HCT116 (cell line): ENCODE measurements at regions not wholly inside any gene's neighbourhood (a gene's known extent, or its start where the extent isn't known, plus 50 kb on each side); places are given as distances from the start of the nearest gene placed in this dataset.

Experiments used
- ATAC-seq: fragments of 200-7000 bp; cut with Tn5 transposase; 2 replicates; pipeline ENCODE4 v1.9.1; 2020; ENCODE audit warnings: mild to moderate bottlenecking, moderate library complexity
- BruUV-seq: library from RNA; stranded (reverse); fragments of 400-500 nt; replicated peaks from 2 replicates; lab custom pipeline; 2021; lab: Mats Ljungman, UMichigan
- CTCF ChIA-PET: fragments of 300-600 bp; sonication (Branson Sonifier 250); formaldehyde crosslinking; loops from one replicate; lab custom pipeline; 2021; ENCODE audit warnings: antibody characterized with exemption; lab: Charles Lee
- POLR2A ChIA-PET: fragments of 300-600, 350-600 bp; sonication (Branson Sonifier 250); formaldehyde crosslinking; loops from one replicate; lab custom pipeline; 2021; ENCODE audit warnings: antibody characterized with exemption; lab: Charles Lee
- RAD21 ChIA-PET, 2 experiments: fragments of 300-600 bp; sonication (Branson Sonifier 250); formaldehyde crosslinking; loops; one replicate each; lab custom pipeline; 2023; ENCODE audit warnings: low total read pairs in 2 of 2; ENCODE audit not compliant: uncharacterized antibody in 2 of 2, unreplicated experiment in 2 of 2, low non-redundant PET in 1 of 2; lab: Charles Lee
- DNase-seq: peaks from one replicate; pipeline ENCODE4 v3.0.0-alpha.2; 2010; ENCODE audit warnings: low read depth, low spot score
- H2AFZ ChIP-seq: fragments of 200-600 bp; shearing (Covaris generic), sonication (generic); 2 replicates; pipeline ENCODE4 v1.6.1; 2017; ENCODE audit warnings: low read depth, mixed run types, mixed read lengths, antibody characterized with exemption, low read length; ENCODE audit not compliant: poor library complexity, severe bottlenecking
- H3K27ac ChIP-seq: 2 replicates; pipeline ENCODE4 v1.5.1; 2012; ENCODE audit warnings: low read depth, low read length
- H3K27me3 ChIP-seq: fragments of 200-600 bp; sonication (generic); 2 replicates; pipeline ENCODE4 v1.6.1; 2016; ENCODE audit warnings: mixed run types, low read length, mixed read lengths; ENCODE audit not compliant: insufficient read depth
- H3K36me3 ChIP-seq, 2 experiments: fragments of 200-500 bp in 1 of 2; fragments of 200-600 bp in 1 of 2; sonication (Bioruptor generic) in 1 of 2; sonication (generic) in 1 of 2; 2 replicates each; pipeline versions ENCODE4 v1.5.1 to v1.6.1; 2014 to 2016; ENCODE audit warnings: low read length in 2 of 2, inconsistent platforms in 1 of 2, mixed read lengths in 1 of 2, mixed run types in 1 of 2; ENCODE audit not compliant: insufficient read depth in 2 of 2, control insufficient read depth in 1 of 2
- H3K4me1 ChIP-seq, 2 experiments: fragments of 200-600 bp in 1 of 2; sonication (generic) in 1 of 2; 2 replicates each; pipeline versions ENCODE4 v1.5.1 to v1.6.1; 2012 to 2017; ENCODE audit warnings: low read length in 2 of 2, inconsistent platforms in 1 of 2, mild to moderate bottlenecking in 1 of 2, mixed read lengths in 1 of 2, mixed run types in 1 of 2, moderate library complexity in 1 of 2; ENCODE audit not compliant: insufficient read depth in 2 of 2, control insufficient read depth in 1 of 2
- H3K4me2 ChIP-seq: fragments of 200-600 bp; sonication (generic); 2 replicates; pipeline ENCODE4 v1.6.1; 2017; ENCODE audit warnings: mixed run types, low read length, mixed read lengths
- H3K4me3 ChIP-seq, 2 experiments: fragments of 200-600 bp in 1 of 2; sonication (generic) in 1 of 2; replicated peaks in 1 of 2; 2 replicates each; pipeline ENCODE4 v1.5.1; 2011 to 2016; ENCODE audit warnings: low read length in 2 of 2, control low read depth in 1 of 2, low read depth in 1 of 2, mild to moderate bottlenecking in 1 of 2, mixed read lengths in 1 of 2, mixed run types in 1 of 2
- H3K79me2 ChIP-seq: fragments of 200-600 bp; sonication (generic); 2 replicates; pipeline ENCODE4 v1.6.1; 2017; ENCODE audit warnings: mild to moderate bottlenecking, mixed run types, low read length, moderate library complexity, mixed read lengths; ENCODE audit not compliant: insufficient read depth
- H3K9ac ChIP-seq: fragments of 200-600 bp; sonication (generic); 2 replicates; pipeline ENCODE4 v1.6.1; 2016; ENCODE audit warnings: low read length, mixed read lengths
- H3K9me2 ChIP-seq: fragments of 200-600 bp; sonication (generic), shearing (Covaris generic); 2 replicates; pipeline ENCODE4 v1.6.1; 2017; ENCODE audit warnings: mixed run types, mild to moderate bottlenecking, moderate library complexity; ENCODE audit not compliant: insufficient read depth
- H3K9me3 ChIP-seq, 2 experiments: fragments of 200-500 bp in 1 of 2; fragments of 200-600 bp in 1 of 2; sonication (Bioruptor generic) in 1 of 2; sonication (generic) in 1 of 2; 2 replicates each; pipeline ENCODE4 v1.6.1; 2014 to 2017; ENCODE audit warnings: low read length in 2 of 2, mixed read lengths in 2 of 2, inconsistent platforms in 1 of 2, low read depth in 1 of 2, mild to moderate bottlenecking in 1 of 2, mixed run types in 1 of 2, moderate library complexity in 1 of 2; ENCODE audit not compliant: control insufficient read depth in 1 of 2, insufficient read depth in 1 of 2
- H4K20me1 ChIP-seq: fragments of 200-600 bp; sonication (generic), shearing (Covaris generic); 2 replicates; pipeline ENCODE4 v1.6.1; 2017; ENCODE audit warnings: mixed run types, mild to moderate bottlenecking, moderate library complexity; ENCODE audit not compliant: insufficient read depth
- ATF3 ChIP-seq: IDR thresholded peaks from 2 replicates; pipeline ENCODE4 v1.6.1; 2012
- CBX3 ChIP-seq: IDR thresholded peaks from 2 replicates; pipeline ENCODE4 v1.6.1; 2012; ENCODE audit warnings: low read depth
- CEBPB ChIP-seq: IDR thresholded peaks from 2 replicates; pipeline ENCODE4 v1.6.1; 2012; ENCODE audit warnings: low read depth
- EGR1 ChIP-seq: IDR thresholded peaks from 2 replicates; pipeline ENCODE4 v1.6.1; 2012; ENCODE audit warnings: low read depth
- EZH2 ChIP-seq: fragments of 200-600 bp; sonication (generic); IDR thresholded peaks from 2 replicates; pipeline ENCODE4 v1.6.1; 2017; ENCODE audit warnings: antibody characterized with exemption, mixed run types
- EZH2phosphoT487 ChIP-seq: fragments of 200-600 bp; IDR thresholded peaks from 2 replicates; pipeline ENCODE4 v1.6.1; 2018; ENCODE audit warnings: antibody characterized with exemption, borderline replicate concordance
- FOSL1 ChIP-seq: IDR thresholded peaks from 2 replicates; pipeline ENCODE4 v1.6.1; 2012; ENCODE audit warnings: low read depth
- JUND ChIP-seq: IDR thresholded peaks from 2 replicates; pipeline ENCODE4 v1.6.1; 2012
- MAX ChIP-seq: IDR thresholded peaks from 2 replicates; pipeline ENCODE4 v1.6.1; 2012
- POLR2A ChIP-seq: IDR thresholded peaks from 2 replicates; pipeline ENCODE4 v1.7.0; 2011; ENCODE audit warnings: borderline replicate concordance; ENCODE audit not compliant: insufficient read depth, insufficient read length; ENCODE audit errors: extremely low read depth
- POLR2AphosphoS5 ChIP-seq: IDR thresholded peaks from 2 replicates; pipeline ENCODE4 v1.6.1; 2011; ENCODE audit warnings: mild to moderate bottlenecking, low read depth, low read length, moderate library complexity
- RAD21 ChIP-seq: IDR thresholded peaks from 2 replicates; pipeline ENCODE4 v1.6.1; 2012; ENCODE audit warnings: low read depth, mild to moderate bottlenecking
- SIN3A ChIP-seq: IDR thresholded peaks from 2 replicates; pipeline ENCODE4 v1.6.1; 2012; ENCODE audit warnings: low read depth
- SP1 ChIP-seq: IDR thresholded peaks from 2 replicates; pipeline ENCODE4 v1.6.1; 2012; ENCODE audit warnings: low read depth
- SRF ChIP-seq: IDR thresholded peaks from 2 replicates; pipeline ENCODE4 v1.6.1; 2012; ENCODE audit warnings: low read depth
- TCF7L2 ChIP-seq: IDR thresholded peaks from 2 replicates; pipeline ENCODE4 v1.7.0; 2011; ENCODE audit warnings: borderline replicate concordance, inconsistent platforms; ENCODE audit not compliant: insufficient read depth, insufficient read length; ENCODE audit errors: extremely low read depth
- ZBTB33 ChIP-seq: IDR thresholded peaks from 2 replicates; pipeline ENCODE4 v1.6.1; 2011; ENCODE audit warnings: mild to moderate bottlenecking, low read length, moderate library complexity; ENCODE audit not compliant: insufficient replicate concordance; ENCODE audit errors: extremely low read depth
- ZFX ChIP-seq: fragments of 450-650 bp; IDR thresholded peaks from 2 replicates; pipeline ENCODE4 v1.6.1; 2017
- ZNF274 ChIP-seq: fragments of 200-500 bp; sonication (Bioruptor generic); IDR thresholded peaks from 2 replicates; pipeline ENCODE4 v1.6.1; 2014; ENCODE audit warnings: mild to moderate bottlenecking, low read depth, low read length, inconsistent platforms
- intact Hi-C: fragments of 100-400 bp; cut with micrococcal nuclease; formaldehyde crosslinking; loops from 2 replicates; pipeline ENCODE4 v1.10.0; 2022

- Histone ChIP-seq H3K9me3 (no peaks in the 10 kb centered on the region), H3K9me2 (no peaks in the 10 kb centered on the region), H3K36me3 (no peaks in the 10 kb centered on the region), H3K27me3 (no peaks in the 10 kb centered on the region), H3K4me2 (no peak overlapping the region), H4K20me1 (no peaks in the 10 kb centered on the region), H2AFZ (no peak overlapping the region), H3K27ac (no peak overlapping the region), H3K79me2 (no peaks in the 10 kb centered on the region), H3K9ac (no peak overlapping the region), H3K4me1 (no peaks in the 10 kb centered on the region), H3K4me3 (no peak overlapping the region)
- TF ChIP-seq TCF7L2 (no peak), FOSL1 (no peak), EZH2 (no peak), ATF3 (no peak)
- intact Hi-C loops, result no loop called here
- no TSS peak for BruUV-seq
- RAD21 ChIA-PET, result no interaction called here
- DNase-seq, result no peak
- ATAC-seq, result no peak
- CTCF ChIA-PET, result no interaction called here
- POLR2A ChIA-PET, result no interaction called here
Observed at GRCh38 chr5:116686438-116686837, 111.8 kb upstream of the SEMA6A start.

GRCh38 chr5:116685931-116686330 lies 111.3 kb upstream of the SEMA6A start:
- Histone ChIP-seq H3K36me3 (no peaks in the 10 kb centered on the region), H3K9me3 (no peaks in the 10 kb centered on the region), H4K20me1 (no peaks in the 10 kb centered on the region), H3K27ac (no peak overlapping the region), H3K4me2 (no peak overlapping the region), H3K27me3 (no peaks in the 10 kb centered on the region), H3K79me2 (no peaks in the 10 kb centered on the region), H3K9me2 (no peaks in the 10 kb centered on the region), H3K4me1 (no peaks in the 10 kb centered on the region), H3K9ac (no peak overlapping the region), H2AFZ (no peak overlapping the region), H3K4me3 (no peak overlapping the region)
- RAD21 ChIA-PET, result no interaction called here
- BruUV-seq, result no TSS peak
- CTCF ChIA-PET, result no interaction called here
- POLR2A ChIA-PET, result no interaction called here
- no peak for ATAC-seq
- DNase-seq, result no peak
- intact Hi-C loops, result no loop called here
- no peak for TF ChIP-seq EZH2phosphoT487
- TF ChIP-seq SRF, result no peak
- TF ChIP-seq SIN3A, result no peak
- no peak for TF ChIP-seq JUND
- TF ChIP-seq SP1, result no peak
- TF ChIP-seq POLR2A, result no peak
- TF ChIP-seq CEBPB, result no peak
- TF ChIP-seq MAX, result no peak
- no peak for TF ChIP-seq POLR2AphosphoS5
- no peak for TF ChIP-seq EZH2
- no peak for TF ChIP-seq CBX3
- no peak for TF ChIP-seq ZFX
- no peak for TF ChIP-seq ZBTB33
- no peak for TF ChIP-seq RAD21
- TF ChIP-seq EGR1, result no peak
- TF ChIP-seq ZNF274, result no peak
- TF ChIP-seq FOSL1, result no peak
- no peak for TF ChIP-seq ATF3
